Ishikawa (cell line): ENCODE measurements at regions not wholly inside any gene's neighbourhood (a gene's known extent, or its start where the extent isn't known, plus 50 kb on each side); places are given as distances from the start of the nearest gene placed in this dataset.

Experiments used
- CEBPB ChIP-seq: IDR thresholded peaks from 2 replicates; pipeline ENCODE4 v1.6.1; 2012
- CREB1 ChIP-seq: IDR thresholded peaks from 2 replicates; pipeline ENCODE4 v1.6.1; 2012; ENCODE audit warnings: low read depth
- EGR1 ChIP-seq: IDR thresholded peaks from 2 replicates; pipeline ENCODE4 v1.6.1; 2012
- EP300 ChIP-seq: IDR thresholded peaks from 2 replicates; pipeline ENCODE4 v1.6.1; 2012; ENCODE audit warnings: borderline replicate concordance
- FOXM1 ChIP-seq: IDR thresholded peaks from 2 replicates; pipeline ENCODE4 v1.6.1; 2012; ENCODE audit warnings: low read depth, borderline replicate concordance
- MAX ChIP-seq: IDR thresholded peaks from 2 replicates; pipeline ENCODE4 v1.6.1; 2012
- NFIC ChIP-seq: IDR thresholded peaks from 2 replicates; pipeline ENCODE4 v1.6.1; 2012
- RAD21 ChIP-seq: IDR thresholded peaks from 2 replicates; pipeline ENCODE4 v1.6.1; 2012; ENCODE audit warnings: low read depth
- REST ChIP-seq: IDR thresholded peaks from 2 replicates; pipeline ENCODE4 v1.6.1; 2012; ENCODE audit warnings: low read depth, mild to moderate bottlenecking
- TAF1 ChIP-seq: IDR thresholded peaks from 2 replicates; pipeline ENCODE4 v1.6.1; 2012; ENCODE audit warnings: low read depth, mild to moderate bottlenecking
- TCF12 ChIP-seq: IDR thresholded peaks from 2 replicates; pipeline ENCODE4 v1.6.1; 2012; ENCODE audit warnings: low read depth
- TEAD4 ChIP-seq: IDR thresholded peaks from 2 replicates; pipeline ENCODE4 v1.6.1; 2012
- USF1 ChIP-seq: IDR thresholded peaks from 2 replicates; pipeline ENCODE4 v1.6.1; 2012
- YY1 ChIP-seq: IDR thresholded peaks from 2 replicates; pipeline ENCODE4 v1.6.1; 2012; ENCODE audit warnings: low read depth
- ZBTB7A ChIP-seq: IDR thresholded peaks from 2 replicates; pipeline ENCODE4 v1.6.1; 2012; ENCODE audit warnings: low read depth

- TF ChIP-seq ZBTB7A, result no peak
- TF ChIP-seq TAF1, result no peak
- TF ChIP-seq NFIC, result no peak
- TF ChIP-seq RAD21, result no peak
- no peak for TF ChIP-seq FOXM1
- TF ChIP-seq YY1, result no peak
- TF ChIP-seq EP300, result no peak
- no peak for TF ChIP-seq MAX
- TF ChIP-seq TEAD4, result no peak
- TF ChIP-seq EGR1, result no peak
- no peak for TF ChIP-seq CEBPB
Measured at GRCh38 chr2:228658998-228659397, 477.5 kb upstream of the SPHKAP start.

- peak; percentile 64 for TF ChIP-seq RAD21
- no peak for TF ChIP-seq FOXM1
- TF ChIP-seq NFIC, result no peak
- TF ChIP-seq USF1, result no peak
- TF ChIP-seq YY1, result no peak
- TF ChIP-seq TEAD4, result no peak
- no peak for TF ChIP-seq CREB1
Measured at GRCh38 chr2:228657807-228658402, 476.4 kb upstream of the SPHKAP start.

GRCh38 chr2:228655331-228655730 lies 473.8 kb upstream of the SPHKAP start:
- TF ChIP-seq FOXM1, result no peak
- TF ChIP-seq USF1, result no peak
- no peak for TF ChIP-seq YY1
- TF ChIP-seq ZBTB7A, result no peak

GRCh38 chr2:228654707-228655106 lies 473.2 kb upstream of the SPHKAP start:
- no peak for TF ChIP-seq NFIC
- TF ChIP-seq ZBTB7A, result no peak
- TF ChIP-seq CREB1, result no peak
- no peak for TF ChIP-seq TAF1
- TF ChIP-seq RAD21, result no peak

GRCh38 chr2:228653884-228654283 lies 472.4 kb upstream of the SPHKAP start:
- TF ChIP-seq EGR1 (no peak), REST (no peak), TAF1 (no peak), TEAD4 (no peak), FOXM1 (no peak), EP300 (no peak), ZBTB7A (no peak), RAD21 (no peak), TCF12 (no peak), MAX (no peak), CEBPB (no peak), CREB1 (no peak), YY1 (no peak), NFIC (no peak), USF1 (no peak)

GRCh38 chr2:228652366-228652765 lies 470.9 kb upstream of the SPHKAP start:
- no peak for TF ChIP-seq NFIC
- TF ChIP-seq EP300, result no peak
- no peak for TF ChIP-seq REST
- TF ChIP-seq MAX, result no peak
- TF ChIP-seq TCF12, result no peak
- no peak for TF ChIP-seq EGR1
- TF ChIP-seq ZBTB7A, result no peak
- TF ChIP-seq CREB1, result no peak
- TF ChIP-seq TEAD4, result no peak
